Liver (tissue), 8 donors: ENCODE measurements at regions not wholly inside any gene's neighbourhood (a gene's known extent, or its start where the extent isn't known, plus 50 kb on each side); places are given as distances from the start of the nearest gene placed in this dataset.

ENCODE experiments used
- DNase-seq: peaks from one replicate; pipeline ENCODE4 v3.0.0-alpha.2; 2017; ENCODE audit warnings: low spot score
- H3K27ac ChIP-seq, 2 donors: one replicate each; pipeline ENCODE4 v1.7.0; 2013; ENCODE audit warnings: inconsistent platforms in 2 of 2, low read length in 2 of 2, control low read depth in 1 of 2, low read depth in 1 of 2, mild to moderate bottlenecking in 1 of 2
- H3K27me3 ChIP-seq, 4 donors: one replicate each; pipeline versions ENCODE4 v1.6.1 to v1.7.0; 2013; ENCODE audit warnings: low read length in 3 of 4, inconsistent platforms in 1 of 4, mild to moderate bottlenecking in 1 of 4, moderate library complexity in 1 of 4; ENCODE audit not compliant: control insufficient read depth in 4 of 4, insufficient read depth in 4 of 4
- H3K36me3 ChIP-seq, 4 donors: one replicate each; pipeline versions ENCODE4 v1.6.1 to v1.7.0; 2013; ENCODE audit warnings: low read length in 3 of 4, mild to moderate bottlenecking in 3 of 4, low read depth in 1 of 4, moderate library complexity in 1 of 4; ENCODE audit not compliant: control insufficient read depth in 4 of 4, insufficient read depth in 3 of 4
- H3K4me1 ChIP-seq, 4 donors: one replicate each; pipeline versions ENCODE4 v1.6.1 to v1.7.0; 2013; ENCODE audit warnings: low read length in 3 of 4, mild to moderate bottlenecking in 3 of 4, moderate library complexity in 1 of 4; ENCODE audit not compliant: control insufficient read depth in 4 of 4, insufficient read depth in 4 of 4
- H3K4me3 ChIP-seq, 3 donors: one replicate each; pipeline versions ENCODE4 v1.6.1 to v1.7.0; 2013; ENCODE audit warnings: low read length in 3 of 3, control low read depth in 1 of 3, low read depth in 1 of 3, mild to moderate bottlenecking in 1 of 3
- H3K9ac ChIP-seq, 2 donors: one replicate each; pipeline ENCODE4 v1.7.0; 2013; ENCODE audit warnings: low read length in 2 of 2, mild to moderate bottlenecking in 2 of 2, moderate library complexity in 2 of 2, control low read depth in 1 of 2, low read depth in 1 of 2
- H3K9me3 ChIP-seq, 4 donors: one replicate each; pipeline versions ENCODE4 v1.6.1 to v1.7.0; 2013; ENCODE audit warnings: low read length in 3 of 4; ENCODE audit not compliant: control insufficient read depth in 4 of 4
- CTCF ChIP-seq: fragments of 150-350 bp; IDR thresholded peaks from 2 replicates; pipeline ENCODE4 v1.5.1; 2017; ENCODE audit warnings: improper control_type of control experiment, low read depth, low read length; ENCODE audit not compliant: missing input control
- EGR1 ChIP-seq, 2 donors: IDR thresholded peaks; 2 replicates each; pipeline ENCODE4 v1.6.1; 2016 to 2018; ENCODE audit warnings: antibody characterized with exemption in 2 of 2, low read depth in 2 of 2
- FOXA1 ChIP-seq: IDR thresholded peaks from 2 replicates; pipeline ENCODE4 v1.6.1; 2016; ENCODE audit warnings: antibody characterized with exemption
- FOXA2 ChIP-seq: IDR thresholded peaks from 2 replicates; pipeline ENCODE4 v1.6.1; 2016; ENCODE audit warnings: antibody characterized with exemption
- GABPA ChIP-seq, 2 donors: IDR thresholded peaks in 1 of 2; conservative IDR thresholded peaks in 1 of 2; 2 replicates each; pipeline ENCODE4 v1.6.1; 2016; ENCODE audit warnings: antibody characterized with exemption in 2 of 2, mild to moderate bottlenecking in 1 of 2, moderate library complexity in 1 of 2
- HNF4A ChIP-seq, 2 donors: conservative IDR thresholded peaks; 2 replicates each; pipeline ENCODE4 v1.6.1; 2016; ENCODE audit warnings: antibody characterized with exemption in 2 of 2, mild to moderate bottlenecking in 2 of 2
- HNF4G ChIP-seq: IDR thresholded peaks from 2 replicates; pipeline ENCODE4 v1.6.1; 2016; ENCODE audit warnings: antibody characterized with exemption
- JUND ChIP-seq, 2 donors: IDR thresholded peaks; 2 replicates each; pipeline ENCODE4 v1.6.1; 2016; ENCODE audit warnings: antibody characterized with exemption in 2 of 2
- MAX ChIP-seq: IDR thresholded peaks from 2 replicates; pipeline ENCODE4 v1.6.1; 2016; ENCODE audit warnings: antibody characterized with exemption
- NR2F2 ChIP-seq: IDR thresholded peaks from 2 replicates; pipeline ENCODE4 v1.6.1; 2016; ENCODE audit warnings: antibody characterized with exemption
- RAD21 ChIP-seq, 2 donors: IDR thresholded peaks; 2 replicates each; pipeline ENCODE4 v1.6.1; 2016; ENCODE audit warnings: antibody characterized with exemption in 2 of 2, mild to moderate bottlenecking in 2 of 2
- REST ChIP-seq: IDR thresholded peaks from 2 replicates; pipeline ENCODE4 v1.6.1; 2016; ENCODE audit warnings: antibody characterized with exemption, mild to moderate bottlenecking
- RXRA ChIP-seq, 2 donors: IDR thresholded peaks; 2 replicates each; pipeline ENCODE4 v1.6.1; 2017 to 2018; ENCODE audit warnings: antibody characterized with exemption in 2 of 2, mild to moderate bottlenecking in 1 of 2
- YY1 ChIP-seq: IDR thresholded peaks from 2 replicates; pipeline ENCODE4 v1.6.1; 2016; ENCODE audit warnings: antibody characterized with exemption, mild to moderate bottlenecking
- ZBTB33 ChIP-seq: IDR thresholded peaks from 2 replicates; pipeline ENCODE4 v1.6.1; 2016; ENCODE audit warnings: antibody characterized with exemption
- WGBS: extraction: QIAGEN DNeasy Blood & Tissue Kit; methylation state at CpG from one replicate; pipeline ENCODE4 v1.1.7; 2013; 5-methylcytosine and 5-hydroxymethylcytosine counted together
- donor health status: healthy.
- donor health status: healthy.
- donor health status: healthy.
- donor health status: healthy.
- donor health status: healthy.

- Histone ChIP-seq H3K4me3 (no peak overlapping the region), H3K27me3 (no peaks in the 10 kb centered on the region), H3K36me3 (no peaks in the 10 kb centered on the region), H3K27ac (no peak overlapping the region), H3K9ac (no peak overlapping the region), H3K9me3 (no peaks in the 10 kb centered on the region), H3K4me1 (no peaks in the 10 kb centered on the region)
- no peak for DNase-seq
- WGBS, result 62% methylated on average over 4 of the region's 4 CpGs
- TF ChIP-seq GABPA (IDR thresholded peaks at IDR 0.05 in 1 of 2, conservative IDR thresholded peaks at IDR 0.05 in 1 of 2) (no peak), EGR1 (IDR thresholded peaks at IDR 0.05; ENCODE audit: low read depth in 2 of 2) (no peak), CTCF (no peak), YY1 (no peak), ZBTB33 (no peak), HNF4G (no peak), FOXA1 (no peak), FOXA2 (no peak), MAX (no peak), RAD21 (IDR thresholded peaks at IDR 0.05) (no peak)
Measured at GRCh38 chr5:143582176-143582575, 178.7 kb upstream of the NR3C1 start.

- 95% methylated on average over 2 of the region's 2 CpGs for WGBS
- Histone ChIP-seq H3K27ac (no peak overlapping the region), H3K27me3 (no peaks in the 10 kb centered on the region)
Measured at GRCh38 chr5:143581649-143582048, 178.2 kb upstream of the NR3C1 start.

More at GRCh38 chr5:143581649-143582048, 178.2 kb upstream of the NR3C1 start:
- DNase-seq, result no peak
- no peak for TF ChIP-seq YY1
- no peak for TF ChIP-seq GABPA (IDR thresholded peaks at IDR 0.05 in 1 of 2, conservative IDR thresholded peaks at IDR 0.05 in 1 of 2)
- no peak for TF ChIP-seq REST
- no peak for TF ChIP-seq HNF4A (conservative IDR thresholded peaks at IDR 0.05)
- no peak for TF ChIP-seq NR2F2
- TF ChIP-seq JUND (IDR thresholded peaks at IDR 0.05), result no peak
- TF ChIP-seq HNF4G, result no peak
- no peak for TF ChIP-seq RXRA (IDR thresholded peaks at IDR 0.05)
- H3K4me3 ChIP-seq, result no peak overlapping the region
- no peaks in the 10 kb centered on the region for H3K36me3 ChIP-seq
- H3K9me3 ChIP-seq, result no peaks in the 10 kb centered on the region
- no peaks in the 10 kb centered on the region for H3K4me1 ChIP-seq
- no peak overlapping the region for H3K9ac ChIP-seq
